Epithelial cell of prostate (primary cell): ENCODE measurements at regions not wholly inside any gene's neighbourhood (a gene's known extent, or its start where the extent isn't known, plus 50 kb on each side); places are given as distances from the start of the nearest gene placed in this dataset.

Experiments used
- DNase-seq: peaks from one replicate; pipeline ENCODE4 v3.0.0-alpha.2; 2011; ENCODE audit warnings: low read depth, low spot score
- H3K27ac ChIP-seq: fragments of 450-650 bp; 2 replicates; pipeline ENCODE4 v1.5.1; 2017; ENCODE audit warnings: mild to moderate bottlenecking

GRCh38 chr12:90338365-90338764 lies 616.6 kb downstream of the CCER1 start:
- H3K27ac ChIP-seq = no peak overlapping the region
- DNase-seq = no peak

- H3K27ac ChIP-seq = no peak overlapping the region
- DNase-seq = no peak
Observed at GRCh38 chr12:90337018-90337417, 618.0 kb downstream of the CCER1 start.

GRCh38 chr12:90335566-90335965 lies 619.4 kb downstream of the CCER1 start:
- DNase-seq = no peak

GRCh38 chr12:90333939-90334338 lies 621.0 kb downstream of the CCER1 start:
- DNase-seq = peak; percentile 12
- no peak overlapping the region for H3K27ac ChIP-seq

More at GRCh38 chr12:90335566-90335965, 619.4 kb downstream of the CCER1 start:
- no peak overlapping the region for H3K27ac ChIP-seq

GRCh38 chr12:90333424-90333823 lies 621.6 kb downstream of the CCER1 start:
- H3K27ac ChIP-seq = no peak overlapping the region
- DNase-seq = no peak

- no peak for DNase-seq
- no peak overlapping the region for H3K27ac ChIP-seq
Observed at GRCh38 chr12:90331821-90332220, 623.2 kb downstream of the CCER1 start.

DNA sequence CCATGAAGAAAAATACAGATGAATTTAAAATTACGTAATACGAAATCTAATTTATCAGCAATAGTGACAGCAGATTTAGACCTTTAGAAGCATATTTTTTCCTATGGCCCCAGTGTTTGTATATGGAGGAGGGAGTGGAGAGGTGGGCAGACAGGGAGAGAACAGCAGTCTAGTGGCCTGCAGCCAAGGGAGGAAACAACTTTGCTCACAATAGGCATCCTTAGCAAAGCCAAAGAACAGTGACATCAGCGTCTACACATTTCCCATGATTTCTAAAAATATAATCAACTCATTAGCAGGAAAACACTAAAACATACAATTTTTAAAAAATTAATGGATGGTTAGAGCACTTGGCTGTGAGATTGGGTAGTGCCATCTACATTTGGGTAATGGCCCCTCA lies 622.6 kb upstream of the ATP2B1 start:
- no peak overlapping the region for H3K27ac ChIP-seq
- no peak for DNase-seq

DNA sequence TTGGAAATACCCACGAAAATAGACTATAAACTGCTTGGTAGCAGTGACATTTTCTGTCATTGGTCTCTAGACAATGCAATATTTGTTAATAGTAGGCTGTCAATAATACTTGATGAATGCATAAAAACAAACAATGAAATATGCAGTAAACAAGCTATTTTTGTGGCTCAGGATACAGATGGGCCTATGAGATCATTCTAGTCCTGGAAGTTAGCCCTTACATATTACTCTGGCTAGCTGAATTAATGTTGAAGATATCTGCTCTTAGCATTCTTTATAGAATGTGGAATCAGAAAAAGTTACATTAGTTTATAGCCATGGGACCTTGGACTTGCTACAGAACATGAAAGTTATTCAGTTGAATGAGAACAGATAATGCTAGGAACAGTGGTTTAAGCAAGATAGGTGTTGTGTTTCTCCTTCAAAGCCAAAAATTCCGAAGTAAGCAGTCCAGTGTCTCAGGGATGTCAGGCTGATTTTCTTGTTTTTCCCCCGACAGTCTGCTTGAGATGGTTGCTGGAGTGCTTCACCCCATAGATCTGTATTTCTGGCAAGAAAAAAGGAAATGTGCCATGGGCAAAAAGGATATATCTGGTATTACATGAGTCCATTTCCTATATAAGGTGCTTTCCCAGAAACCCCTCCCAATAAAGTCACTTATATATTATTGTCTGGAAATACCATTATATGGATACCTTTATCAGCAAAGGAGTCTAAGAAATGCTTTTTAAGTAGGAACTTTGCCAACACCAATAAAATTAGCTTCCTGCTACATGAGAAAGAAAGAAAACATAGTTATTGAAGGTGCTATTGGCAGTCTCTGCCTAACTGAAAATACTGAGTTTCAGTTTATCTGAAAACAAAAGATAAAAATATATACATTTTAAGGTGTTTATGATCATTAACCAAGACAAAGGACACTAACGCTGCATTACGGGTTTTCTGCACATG lies 619.4 kb upstream of the ATP2B1 start:
- DNase-seq = no peak
- H3K27ac ChIP-seq = no peak overlapping the region

- DNase-seq = no peak
- no peak overlapping the region for H3K27ac ChIP-seq
Observed at GRCh38 chr12:90323217-90323616, 614.6 kb upstream of the ATP2B1 start.

DNA sequence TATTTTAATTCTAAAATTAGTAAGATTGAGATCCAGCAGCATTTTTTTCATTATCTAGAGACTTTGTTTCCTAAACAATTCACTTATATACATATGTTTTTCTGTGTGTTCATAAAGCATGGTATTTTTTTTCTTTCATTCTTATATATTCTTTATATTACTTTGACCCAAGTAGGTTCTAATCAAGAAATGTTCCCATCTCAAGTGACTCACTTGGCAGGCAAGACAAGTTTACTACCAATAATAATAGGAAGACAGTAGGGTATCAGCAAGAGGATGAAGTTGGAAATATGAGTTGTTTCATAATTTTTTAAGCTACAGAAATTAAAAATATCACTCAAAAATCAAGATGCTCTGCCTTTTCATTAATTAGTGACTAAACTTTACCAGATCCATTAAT lies 613.4 kb upstream of the ATP2B1 start:
- no peak overlapping the region for H3K27ac ChIP-seq
- DNase-seq = no peak

GRCh38 chr12:90321369-90321768 lies 612.7 kb upstream of the ATP2B1 start:
- no peak for DNase-seq
- no peak overlapping the region for H3K27ac ChIP-seq

GRCh38 chr12:90311561-90311960 lies 602.9 kb upstream of the ATP2B1 start:
- no peak overlapping the region for H3K27ac ChIP-seq
- DNase-seq = no peak

DNA sequence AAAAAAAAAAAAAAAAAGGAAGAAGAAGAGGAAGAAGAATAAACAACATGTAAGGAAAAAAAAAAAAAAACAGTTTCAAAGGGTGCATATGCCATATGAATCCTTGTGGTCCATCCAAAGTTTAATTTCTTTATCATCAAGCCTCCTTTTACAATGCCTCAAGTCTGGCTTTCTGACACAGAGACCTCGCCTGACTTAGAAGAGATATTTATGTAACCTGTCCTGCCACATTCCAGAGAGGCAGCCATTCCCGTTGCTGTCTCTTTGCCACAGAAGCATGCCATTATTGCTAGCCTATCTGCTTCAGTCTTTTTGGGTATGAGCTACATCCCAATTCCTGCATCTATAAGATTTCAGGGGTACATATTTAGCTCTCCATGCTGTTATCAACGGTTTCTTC lies 596.7 kb upstream of the ATP2B1 start:
- DNase-seq = peak; percentile 26
- H3K27ac ChIP-seq = peak overlapping the region; percentile 39

DNA sequence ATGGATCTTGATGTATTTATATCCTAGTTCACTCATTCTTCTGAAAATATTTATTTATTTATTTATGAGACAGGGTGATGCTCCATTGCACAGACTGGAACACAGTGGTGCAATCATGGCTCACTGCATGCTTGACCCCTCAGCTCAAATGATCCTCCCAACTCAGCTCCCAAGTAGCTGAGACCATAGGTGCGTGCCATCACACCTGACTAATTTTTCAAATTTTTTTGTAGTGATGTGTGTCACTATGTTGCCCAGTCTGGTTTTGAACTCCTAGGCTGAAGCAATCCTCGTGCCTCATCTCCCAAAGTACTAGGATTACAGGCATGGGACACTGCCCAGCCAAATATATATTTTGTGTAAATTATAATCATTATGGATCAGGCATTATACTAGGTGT lies 595.6 kb upstream of the ATP2B1 start:
- peak overlapping the region; percentile 39 for H3K27ac ChIP-seq
- no peak for DNase-seq

DNA sequence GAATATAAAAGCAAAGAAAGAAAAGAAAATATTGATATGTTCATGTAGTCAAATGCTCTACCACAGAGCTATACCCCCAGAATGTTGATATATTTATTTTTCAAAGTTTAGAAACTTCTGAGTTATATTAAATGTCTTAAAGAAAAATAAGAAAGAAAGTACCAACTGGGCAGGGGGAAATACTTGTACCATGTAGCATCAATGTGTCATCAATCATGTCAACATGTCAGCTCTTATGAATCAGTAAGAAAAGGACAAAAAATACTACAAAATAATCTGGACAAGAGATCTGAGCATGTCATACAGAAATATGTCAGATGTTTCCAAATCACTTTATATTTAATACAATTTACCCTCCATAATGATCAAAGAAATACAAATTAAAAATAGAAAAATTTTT lies 595.1 kb upstream of the ATP2B1 start:
- no peak for DNase-seq
- peak overlapping the region; percentile 39 for H3K27ac ChIP-seq

GRCh38 chr12:90301561-90302133 lies 593.0 kb upstream of the ATP2B1 start:
- no peak overlapping the region for H3K27ac ChIP-seq
- DNase-seq = no peak

GRCh38 chr12:90301095-90301494 lies 592.5 kb upstream of the ATP2B1 start:
- DNase-seq = no peak

DNA sequence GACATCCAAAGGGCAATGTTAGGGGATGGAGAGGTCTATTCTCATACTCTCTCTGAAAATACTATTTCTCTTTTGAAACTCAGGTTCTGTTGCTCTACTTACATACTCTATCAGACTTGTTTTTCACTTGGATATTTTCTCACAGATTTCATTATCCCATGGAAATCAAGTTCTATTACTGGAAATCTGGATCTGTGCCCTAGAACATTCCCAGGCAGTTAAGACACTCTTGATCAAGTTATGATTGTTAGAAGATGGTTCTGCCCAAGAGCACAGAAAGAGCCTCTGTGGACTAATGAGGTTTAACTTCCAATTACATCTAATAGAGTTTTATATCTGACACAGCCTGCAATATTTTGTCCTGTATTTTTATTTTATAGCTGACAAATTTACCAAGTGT lies 591.0 kb upstream of the ATP2B1 start:
- DNase-seq = no peak
- H3K27ac ChIP-seq = no peak overlapping the region

More at GRCh38 chr12:90301095-90301494, 592.5 kb upstream of the ATP2B1 start:
- no peak overlapping the region for H3K27ac ChIP-seq

GRCh38 chr12:90299121-90299520 lies 590.5 kb upstream of the ATP2B1 start:
- no peak for DNase-seq
- H3K27ac ChIP-seq = no peak overlapping the region

GRCh38 chr12:90298289-90298948 lies 589.8 kb upstream of the ATP2B1 start:
- no peak overlapping the region for H3K27ac ChIP-seq
- DNase-seq = no peak

- H3K27ac ChIP-seq = no peak overlapping the region
- no peak for DNase-seq
Observed at GRCh38 chr12:90295858-90296257, 587.2 kb upstream of the ATP2B1 start.
